ENCODE measurements at regions not wholly inside any gene's neighbourhood (a gene's known extent, or its start where the extent isn't known, plus 50 kb on each side); places are given as distances from the start of the nearest gene placed in this dataset.
"Not testable (repeated sequence)": the region's sequence is repeated elsewhere in the genome, so short reads cannot be mapped to it uniquely, and the experiment has no call there.

DNA sequence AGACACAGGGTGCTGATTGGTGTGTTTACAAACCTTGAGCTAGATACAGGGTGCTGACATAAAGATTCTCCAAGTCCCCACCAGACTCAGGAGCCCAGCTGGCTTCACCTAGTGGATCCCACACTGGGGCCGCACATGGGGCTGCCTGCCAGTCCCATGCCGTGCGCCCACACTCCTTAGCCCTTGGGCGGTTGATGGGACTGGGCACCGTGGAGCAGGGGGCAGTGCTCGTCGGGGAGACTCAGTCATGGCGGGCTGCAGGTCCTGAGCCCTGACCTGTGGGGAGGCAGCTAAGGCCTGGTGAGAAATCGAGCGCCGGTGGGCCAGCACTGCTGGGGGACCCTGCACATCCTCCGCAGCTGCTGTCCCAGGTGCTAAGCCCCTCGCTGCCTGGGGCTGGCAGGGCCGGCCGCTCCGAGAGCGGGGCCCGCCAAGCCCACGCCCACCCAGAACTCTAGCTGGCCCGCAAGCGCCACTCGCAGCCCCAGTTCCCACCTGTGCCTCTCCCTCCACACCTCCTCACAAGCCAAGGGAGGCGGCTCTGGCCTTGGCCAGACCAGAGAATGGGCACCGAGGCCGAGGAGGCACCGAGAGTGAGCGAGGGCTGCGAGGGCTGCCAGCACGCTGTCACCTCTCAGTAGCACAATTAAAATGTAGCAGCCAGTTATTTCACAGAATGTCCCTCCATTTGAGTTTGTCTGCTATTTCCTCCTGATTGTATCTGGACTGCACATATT lies 76.1 kb upstream of the PNPLA4 start:
- Mint-ChIP-seq H3K9me3 (no peaks in the 10 kb centered on the region), H3K27me3 (ENCODE audit: low read depth in 3 of 3) (peaks cover 0 to 5% (median 1%) of the 10 kb centered on the region in 3 donors), H3K4me3 (no peak overlapping the region), H3K27ac (no peak overlapping the region), H3K4me1 (peaks cover 10 to 14% of the 10 kb centered on the region in 2 donors), H3K36me3 (peaks cover 0 to 3% (median 0%) of the 10 kb centered on the region in 3 donors)
- no peak for DNase-seq

DNA sequence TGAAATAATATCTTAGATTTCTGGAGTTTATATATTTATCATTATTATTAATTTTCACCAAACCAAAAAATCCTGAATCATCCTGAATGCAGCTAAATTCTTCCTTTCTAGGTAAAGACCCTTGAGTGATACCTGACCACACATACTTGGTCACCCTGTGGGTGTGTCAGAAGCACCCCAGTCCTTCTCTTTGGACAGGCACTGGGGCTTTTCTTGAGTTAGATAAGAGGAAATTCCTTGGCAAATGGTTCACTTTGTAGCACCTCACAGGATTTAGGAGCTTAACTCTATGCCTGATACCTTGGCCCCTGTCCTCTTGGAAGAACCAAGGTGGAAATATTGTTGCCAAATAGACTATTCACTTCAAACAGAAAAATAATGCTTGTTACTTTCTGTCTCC lies 69.6 kb upstream of the PNPLA4 start:
- Mint-ChIP-seq H3K4me3 (no peak overlapping the region), H3K27me3 (ENCODE audit: low read depth in 3 of 3) (peaks cover 0 to 2% (median 2%) of the 10 kb centered on the region in 3 donors), H3K36me3 (peaks cover 0 to 3% (median 0%) of the 10 kb centered on the region in 3 donors), H3K9me3 (no peaks in the 10 kb centered on the region), H3K4me1 (no peaks in the 10 kb centered on the region), H3K27ac (no peak overlapping the region)
- no peak for DNase-seq

DNA sequence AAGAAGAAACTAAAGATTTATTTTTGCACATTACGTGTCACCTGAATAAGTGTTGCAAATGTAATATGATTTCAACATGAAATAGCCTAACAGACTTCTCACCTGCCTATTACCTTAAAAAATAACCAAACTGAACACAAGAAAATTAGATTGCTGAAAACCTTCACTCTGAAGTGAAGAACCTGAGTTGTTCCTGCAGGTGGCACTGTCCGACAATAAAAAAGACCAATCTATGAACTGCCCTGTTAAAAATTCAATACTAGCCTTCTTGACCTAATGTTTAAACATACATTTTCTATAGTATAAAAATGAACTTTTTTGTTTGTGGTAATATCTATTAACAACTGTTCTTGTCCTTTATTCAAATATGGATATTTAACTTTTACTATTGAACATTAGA lies 69.2 kb upstream of the PNPLA4 start:
- Mint-ChIP-seq H3K36me3 (peaks cover 0 to 3% (median 0%) of the 10 kb centered on the region in 3 donors), H3K27me3 (ENCODE audit: low read depth in 3 of 3) (peaks cover 0 to 4% (median 2%) of the 10 kb centered on the region in 3 donors), H3K4me3 (no peak overlapping the region), H3K9me3 (no peaks in the 10 kb centered on the region), H3K4me1 (no peaks in the 10 kb centered on the region), H3K27ac (no peak overlapping the region)
- peak; percentile 25 to 45 (median 44) for DNase-seq

DNA sequence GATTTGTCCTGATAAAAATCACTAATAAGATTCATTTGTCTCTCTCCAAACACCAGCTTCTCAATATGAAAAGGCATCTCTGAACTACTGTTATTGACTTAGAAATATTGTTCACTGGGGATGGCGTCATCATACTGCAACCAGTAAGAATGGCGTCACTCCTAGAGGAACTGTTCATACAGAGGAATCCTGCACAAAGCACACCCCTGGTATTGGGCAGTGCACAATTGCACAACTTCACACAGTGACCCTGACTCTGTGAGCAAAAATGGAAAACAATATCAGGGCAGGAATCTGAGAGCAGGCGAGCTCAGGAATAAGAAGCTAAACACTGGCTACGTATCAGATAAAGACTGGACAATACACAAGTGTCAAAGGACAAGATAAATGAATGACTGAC lies 66.7 kb upstream of the PNPLA4 start:
- Mint-ChIP-seq H3K4me3 (no peak overlapping the region), H3K27ac (no peak overlapping the region), H3K4me1 (no peaks in the 10 kb centered on the region), H3K9me3 (no peaks in the 10 kb centered on the region), H3K36me3 (no peaks in the 10 kb centered on the region), H3K27me3 (ENCODE audit: low read depth in 3 of 3) (peaks cover 0 to 5% (median 2%) of the 10 kb centered on the region in 3 donors)
- DNase-seq: no peak

DNA sequence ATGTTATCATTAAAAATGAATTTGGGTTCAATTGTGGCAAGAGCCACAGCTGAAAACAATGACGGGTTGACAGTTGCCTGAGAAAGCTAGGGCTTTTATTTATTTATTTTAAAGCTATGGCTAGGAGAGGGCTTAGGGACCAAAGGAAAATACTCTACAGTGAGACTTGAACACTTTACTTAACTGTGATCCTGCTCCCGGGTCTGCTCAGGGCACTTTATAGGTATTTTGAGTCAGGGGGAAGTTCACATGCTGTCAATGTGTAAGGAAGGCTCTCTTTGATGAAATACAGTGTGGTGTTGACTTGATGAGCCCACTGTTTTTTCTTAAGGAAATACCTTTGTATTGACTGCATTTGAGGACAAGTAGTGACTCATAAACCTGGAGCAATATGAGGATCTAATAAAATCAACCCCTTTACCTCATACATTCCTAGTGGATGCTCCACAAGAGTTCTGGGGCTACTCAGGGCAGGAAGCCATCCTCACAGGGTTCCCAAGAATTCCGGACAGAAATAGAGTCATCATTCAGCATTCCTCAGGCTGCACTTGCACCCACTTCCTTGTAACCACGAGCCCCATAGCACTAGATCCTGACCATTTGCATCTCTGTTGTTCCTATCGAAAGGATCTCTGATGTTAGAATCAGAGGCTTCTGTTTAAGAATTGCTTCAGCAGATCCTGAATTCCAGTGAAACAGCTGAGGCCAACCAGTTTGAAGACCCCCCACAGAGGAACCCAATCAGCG lies 61.0 kb upstream of the PNPLA4 start:
- DNase-seq, H3K4me1 Mint-ChIP-seq, H3K4me3 Mint-ChIP-seq, H3K9me3 Mint-ChIP-seq, H3K27ac Mint-ChIP-seq, H3K36me3 Mint-ChIP-seq: not testable (repeated sequence)
- H3K27me3 Mint-ChIP-seq (ENCODE audit: low read depth in 3 of 3): peaks cover 0 to 13% (median 3%) of the 10 kb centered on the region in 3 donors

DNA sequence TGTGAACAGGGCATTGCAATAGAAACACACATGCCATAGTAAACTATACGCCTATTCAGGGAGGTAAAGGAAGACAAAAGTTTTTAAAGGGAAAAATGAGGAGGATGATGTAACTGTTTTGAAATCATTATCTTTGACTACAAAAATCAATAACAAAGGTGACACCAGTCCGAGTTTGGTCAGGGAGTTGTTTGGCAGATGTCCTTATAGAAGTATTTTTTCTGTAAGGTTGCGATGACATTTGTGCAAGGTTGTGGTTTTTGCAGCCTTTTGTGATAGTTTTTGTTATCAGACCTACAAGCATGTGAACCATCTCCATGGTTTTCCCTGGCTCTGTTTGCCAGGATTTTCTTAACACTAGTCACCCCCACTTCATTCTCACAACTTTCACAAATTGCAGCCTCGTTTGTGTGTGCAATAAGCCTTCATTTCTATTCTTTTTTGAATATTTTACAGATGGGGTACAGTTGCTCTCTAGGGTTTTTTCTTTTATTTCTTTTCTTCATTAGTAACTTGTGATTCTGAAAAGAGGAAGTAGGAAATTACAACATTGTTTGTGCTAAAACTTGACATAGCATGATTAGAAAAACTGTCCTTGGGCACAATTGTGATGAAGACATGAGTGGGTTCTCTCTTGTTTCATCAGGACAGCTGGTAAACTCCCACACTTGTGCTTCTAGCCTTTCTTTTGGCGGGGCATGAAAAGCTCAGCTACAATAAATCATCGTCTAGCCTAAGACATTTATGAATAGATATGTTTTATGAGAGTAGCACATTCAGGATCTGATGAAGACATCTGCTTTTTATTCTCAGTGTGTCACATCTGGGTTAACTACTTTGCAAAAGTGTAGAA lies 60.2 kb upstream of the PNPLA4 start:
- Mint-ChIP-seq H3K27me3 (ENCODE audit: low read depth in 3 of 3) (peaks cover 0 to 11% (median 3%) of the 10 kb centered on the region in 3 donors), H3K9me3 (no peaks in the 10 kb centered on the region), H3K4me1 (peaks cover 0 to 3% of the 10 kb centered on the region in 2 donors), H3K36me3 (no peaks in the 10 kb centered on the region), H3K4me3 (no peak overlapping the region), H3K27ac (no peak overlapping the region)
- DNase-seq: no peak

DNA sequence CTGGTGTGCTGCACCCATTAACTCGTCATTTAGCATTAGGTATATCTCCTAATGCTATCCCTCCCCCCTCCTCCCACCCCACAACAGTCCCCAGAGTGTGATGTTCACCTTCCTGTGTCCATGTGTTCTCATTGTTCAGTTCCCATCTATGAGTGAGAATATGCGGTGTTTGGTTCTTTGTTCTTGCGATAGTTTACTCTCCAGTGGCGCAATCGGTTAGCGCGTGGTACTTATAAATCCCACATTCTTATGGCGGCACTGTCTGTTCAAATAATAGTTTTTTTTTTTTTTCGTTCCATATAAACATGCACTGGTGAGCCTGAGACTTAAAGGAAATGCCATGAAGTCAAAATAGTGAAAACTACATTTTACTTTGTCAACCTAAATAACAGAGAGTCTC lies 59.5 kb upstream of the PNPLA4 start:
- not testable (repeated sequence) for H3K27ac Mint-ChIP-seq, H3K36me3 Mint-ChIP-seq, H3K9me3 Mint-ChIP-seq, DNase-seq, H3K4me1 Mint-ChIP-seq, H3K4me3 Mint-ChIP-seq
- peaks cover 0 to 11% (median 3%) of the 10 kb centered on the region in 3 donors for H3K27me3 Mint-ChIP-seq (ENCODE audit: low read depth in 3 of 3)

DNA sequence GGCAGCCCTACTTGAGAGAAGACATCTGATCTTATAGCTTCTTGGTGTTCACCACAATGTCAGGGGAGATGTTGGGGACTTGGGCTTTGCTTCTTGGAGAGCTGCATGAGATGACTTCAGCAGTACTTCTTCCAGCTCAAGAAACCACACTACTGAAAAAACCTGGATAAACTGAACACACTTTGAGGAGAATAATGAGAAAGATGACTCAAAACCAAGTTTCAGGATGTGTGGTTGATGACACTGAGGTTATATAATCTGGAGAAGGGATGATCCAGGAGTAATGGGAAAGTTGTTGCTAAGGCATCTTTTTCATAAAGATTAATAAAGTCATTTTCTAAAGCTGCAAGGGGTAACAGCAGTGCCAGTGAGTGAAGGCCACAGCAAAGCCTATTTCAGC lies 58.4 kb upstream of the PNPLA4 start:
- Mint-ChIP-seq H3K27me3 (ENCODE audit: low read depth in 3 of 3) (peaks cover 0 to 14% (median 3%) of the 10 kb centered on the region in 3 donors), H3K9me3 (no peaks in the 10 kb centered on the region), H3K4me3 (no peak overlapping the region), H3K4me1 (peaks cover 0 to 3% of the 10 kb centered on the region in 2 donors), H3K27ac (no peak overlapping the region), H3K36me3 (no peaks in the 10 kb centered on the region)
- no peak for DNase-seq

DNA sequence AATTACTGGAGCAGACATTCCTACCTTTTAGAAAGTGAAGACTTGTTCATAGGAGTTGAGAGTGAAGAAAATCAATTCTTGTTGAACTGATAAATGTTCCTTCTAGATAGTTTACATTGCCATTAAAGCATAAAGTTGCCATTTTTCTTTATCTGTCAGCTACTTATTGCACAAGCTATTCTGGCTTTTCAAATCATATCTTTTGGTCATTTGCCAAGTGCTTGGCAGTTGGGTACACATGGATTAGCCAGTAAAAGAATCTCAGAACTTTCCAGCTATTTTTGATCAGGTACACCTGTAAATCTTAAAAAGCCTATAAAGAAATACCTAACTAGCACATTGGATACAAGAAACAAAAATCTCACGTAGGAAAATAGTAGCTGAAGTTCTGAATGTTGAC lies 56.4 kb upstream of the PNPLA4 start:
- Mint-ChIP-seq H3K9me3 (no peaks in the 10 kb centered on the region), H3K4me3 (no peak overlapping the region), H3K36me3 (no peaks in the 10 kb centered on the region), H3K27ac (no peak overlapping the region), H3K27me3 (ENCODE audit: low read depth in 3 of 3) (peaks cover 1 to 19% (median 3%) of the 10 kb centered on the region in 3 donors), H3K4me1 (peaks cover 0 to 3% of the 10 kb centered on the region in 2 donors)
- no peak for DNase-seq
